ENCODE measurements at regions not wholly inside any gene's neighbourhood (a gene's known extent, or its start where the extent isn't known, plus 50 kb on each side); places are given as distances from the start of the nearest gene placed in this dataset.

- H3K27ac Mint-ChIP-seq, result no peak overlapping the region
- DNase-seq (no peak), ATAC-seq (ENCODE audit: low read depth) (no peak)
- no peak overlapping the region for H3K4me3 Mint-ChIP-seq
- peaks cover 3% of the 10 kb centered on the region for H3K27me3 Mint-ChIP-seq
- H3K9me3 Mint-ChIP-seq, result peaks cover 3% of the 10 kb centered on the region
- no peaks in the 10 kb centered on the region for H3K4me1 Mint-ChIP-seq
- POLR2A ChIA-PET, result no interaction called here
- H3K36me3 Mint-ChIP-seq, result no peaks in the 10 kb centered on the region
These were observed 506.1 kb upstream of the ID4 start for GRCh38 chr6:19331089-19331488.

- H3K36me3 Mint-ChIP-seq, result no peaks in the 10 kb centered on the region
- H3K9me3 Mint-ChIP-seq, result peaks cover 4% of the 10 kb centered on the region
- no peak overlapping the region for H3K4me3 Mint-ChIP-seq
- DNase-seq, result no peak
- no peaks in the 10 kb centered on the region for H3K4me1 Mint-ChIP-seq
- no peak overlapping the region for H3K27ac Mint-ChIP-seq
- ATAC-seq (ENCODE audit: low read depth), result no peak
- POLR2A ChIA-PET, result no interaction called here
- peaks cover 3% of the 10 kb centered on the region for H3K27me3 Mint-ChIP-seq
These were observed 504.2 kb upstream of the ID4 start for GRCh38 chr6:19332806-19333460.

GRCh38 chr6:19333936-19334335 is 503.2 kb upstream of the ID4 start:
- Mint-ChIP-seq H3K36me3 (no peaks in the 10 kb centered on the region), H3K9me3 (peaks cover 4% of the 10 kb centered on the region), H3K27ac (no peak overlapping the region), H3K27me3 (peaks cover 3% of the 10 kb centered on the region), H3K4me1 (no peaks in the 10 kb centered on the region), H3K4me3 (no peak overlapping the region)
- no peak for DNase-seq
- ATAC-seq (ENCODE audit: low read depth), result no peak
- POLR2A ChIA-PET, result no interaction called here

GRCh38 chr6:19336579-19336978 is 500.6 kb upstream of the ID4 start:
- Mint-ChIP-seq H3K27ac (no peak overlapping the region), H3K27me3 (no peaks in the 10 kb centered on the region), H3K4me1 (no peaks in the 10 kb centered on the region), H3K9me3 (peaks cover 1% of the 10 kb centered on the region), H3K36me3 (no peaks in the 10 kb centered on the region), H3K4me3 (no peak overlapping the region)
- no peak for ATAC-seq (ENCODE audit: low read depth)
- POLR2A ChIA-PET, result no interaction called here
- DNase-seq, result no peak

GRCh38 chr6:19337101-19337500 is 500.1 kb upstream of the ID4 start:
- H3K4me1 Mint-ChIP-seq, result no peaks in the 10 kb centered on the region
- no peak for DNase-seq
- no peak overlapping the region for H3K27ac Mint-ChIP-seq
- no peak overlapping the region for H3K4me3 Mint-ChIP-seq
- no peaks in the 10 kb centered on the region for H3K36me3 Mint-ChIP-seq
- H3K9me3 Mint-ChIP-seq, result peaks cover 1% of the 10 kb centered on the region
- ATAC-seq (ENCODE audit: low read depth), result no peak
- POLR2A ChIA-PET, result no interaction called here
- H3K27me3 Mint-ChIP-seq, result no peaks in the 10 kb centered on the region

GRCh38 chr6:19342616-19343015 is 494.6 kb upstream of the ID4 start:
- no peak for DNase-seq
- Mint-ChIP-seq H3K27ac (peak overlapping the region; percentile 11), H3K9me3 (peaks cover 2% of the 10 kb centered on the region)

GRCh38 chr6:19349429-19349828 is 487.7 kb upstream of the ID4 start:
- peaks cover 5% of the 10 kb centered on the region for H3K9me3 Mint-ChIP-seq
- H3K27ac Mint-ChIP-seq, result no peak overlapping the region
- POLR2A ChIA-PET, result no interaction called here
- DNase-seq (no peak), ATAC-seq (ENCODE audit: low read depth) (no peak)
- H3K27me3 Mint-ChIP-seq, result no peaks in the 10 kb centered on the region
- no peaks in the 10 kb centered on the region for H3K4me1 Mint-ChIP-seq
- no peak overlapping the region for H3K4me3 Mint-ChIP-seq
- no peaks in the 10 kb centered on the region for H3K36me3 Mint-ChIP-seq

More at GRCh38 chr6:19342616-19343015, 494.6 kb upstream of the ID4 start:
- H3K36me3 Mint-ChIP-seq, result no peaks in the 10 kb centered on the region
- no peaks in the 10 kb centered on the region for H3K27me3 Mint-ChIP-seq
- POLR2A ChIA-PET, result no interaction called here
- H3K4me1 Mint-ChIP-seq, result no peaks in the 10 kb centered on the region
- H3K4me3 Mint-ChIP-seq, result no peak overlapping the region
- ATAC-seq (ENCODE audit: low read depth), result no peak

GRCh38 chr6:19354181-19354580 is 483.0 kb upstream of the ID4 start:
- Mint-ChIP-seq H3K9me3 (peaks cover 5% of the 10 kb centered on the region), H3K4me1 (no peaks in the 10 kb centered on the region), H3K36me3 (no peaks in the 10 kb centered on the region), H3K4me3 (no peak overlapping the region), H3K27ac (no peak overlapping the region), H3K27me3 (no peaks in the 10 kb centered on the region)
- DNase-seq (no peak), ATAC-seq (ENCODE audit: low read depth) (no peak)
- POLR2A ChIA-PET, result no interaction called here

- Mint-ChIP-seq H3K27ac (no peak overlapping the region), H3K36me3 (no peaks in the 10 kb centered on the region), H3K4me1 (no peaks in the 10 kb centered on the region), H3K27me3 (no peaks in the 10 kb centered on the region), H3K9me3 (no peaks in the 10 kb centered on the region), H3K4me3 (no peak overlapping the region)
- DNase-seq (no peak), ATAC-seq (ENCODE audit: low read depth) (no peak)
- POLR2A ChIA-PET, result no interaction called here
These were observed 480.5 kb upstream of the ID4 start for GRCh38 chr6:19356692-19357091.

- no peak for ATAC-seq (ENCODE audit: low read depth)
- Mint-ChIP-seq H3K9me3 (peaks cover 1% of the 10 kb centered on the region), H3K4me3 (no peak overlapping the region), H3K27ac (no peak overlapping the region), H3K36me3 (no peaks in the 10 kb centered on the region), H3K4me1 (no peaks in the 10 kb centered on the region), H3K27me3 (no peaks in the 10 kb centered on the region)
- DNase-seq, result no peak
- POLR2A ChIA-PET, result no interaction called here
These were observed 474.8 kb upstream of the ID4 start for GRCh38 chr6:19362396-19362795.

GRCh38 chr6:19368511-19368910 is 468.7 kb upstream of the ID4 start:
- H3K9me3 Mint-ChIP-seq, result peaks cover 4% of the 10 kb centered on the region
- no peak for ATAC-seq (ENCODE audit: low read depth)
- POLR2A ChIA-PET, result no interaction called here
- no peak for DNase-seq
- H3K36me3 Mint-ChIP-seq, result no peaks in the 10 kb centered on the region
- H3K4me3 Mint-ChIP-seq, result no peak overlapping the region
- H3K4me1 Mint-ChIP-seq, result no peaks in the 10 kb centered on the region
- no peak overlapping the region for H3K27ac Mint-ChIP-seq
- no peaks in the 10 kb centered on the region for H3K27me3 Mint-ChIP-seq

- POLR2A ChIA-PET, result no interaction called here
- H3K4me3 Mint-ChIP-seq, result no peak overlapping the region
- peaks cover 4% of the 10 kb centered on the region for H3K9me3 Mint-ChIP-seq
- DNase-seq (no peak), ATAC-seq (ENCODE audit: low read depth) (no peak)
- no peaks in the 10 kb centered on the region for H3K36me3 Mint-ChIP-seq
- no peak overlapping the region for H3K27ac Mint-ChIP-seq
- H3K4me1 Mint-ChIP-seq, result no peaks in the 10 kb centered on the region
- no peaks in the 10 kb centered on the region for H3K27me3 Mint-ChIP-seq
These were observed 467.4 kb upstream of the ID4 start for GRCh38 chr6:19369785-19370184.

- Mint-ChIP-seq H3K9me3 (peaks cover 6% of the 10 kb centered on the region), H3K27ac (no peak overlapping the region), H3K36me3 (no peaks in the 10 kb centered on the region), H3K27me3 (no peaks in the 10 kb centered on the region), H3K4me3 (no peak overlapping the region), H3K4me1 (no peaks in the 10 kb centered on the region)
- DNase-seq, result no peak
- POLR2A ChIA-PET, result no interaction called here
- no peak for ATAC-seq (ENCODE audit: low read depth)
These were observed 466.3 kb upstream of the ID4 start for GRCh38 chr6:19370831-19371230.

GRCh38 chr6:19375613-19376012 is 461.6 kb upstream of the ID4 start:
- H3K9me3 Mint-ChIP-seq, result peaks cover 2% of the 10 kb centered on the region
- DNase-seq (no peak), ATAC-seq (ENCODE audit: low read depth) (no peak)
- no peaks in the 10 kb centered on the region for H3K36me3 Mint-ChIP-seq
- no peaks in the 10 kb centered on the region for H3K4me1 Mint-ChIP-seq
- no peak overlapping the region for H3K27ac Mint-ChIP-seq
- no peak overlapping the region for H3K4me3 Mint-ChIP-seq
- POLR2A ChIA-PET, result no interaction called here
- no peaks in the 10 kb centered on the region for H3K27me3 Mint-ChIP-seq

- POLR2A ChIA-PET, result no interaction called here
- H3K4me1 Mint-ChIP-seq, result no peaks in the 10 kb centered on the region
- no peaks in the 10 kb centered on the region for H3K36me3 Mint-ChIP-seq
- H3K27me3 Mint-ChIP-seq, result no peaks in the 10 kb centered on the region
- ATAC-seq (ENCODE audit: low read depth) (no peak), DNase-seq (no peak)
- H3K27ac Mint-ChIP-seq, result no peak overlapping the region
- H3K4me3 Mint-ChIP-seq, result no peak overlapping the region
- peaks cover 2% of the 10 kb centered on the region for H3K9me3 Mint-ChIP-seq
These were observed 459.4 kb upstream of the ID4 start for GRCh38 chr6:19377722-19378121.

Measured in activated naive CD8-positive, alpha-beta T cell treated with anti-CD3 and anti-CD28 coated beads, Interleukin-2, amount 10 ng/mL, durations not matched to agents 7 days and 5 days (primary cell).